Hindlimb muscle (tissue), 1 donor: ENCODE measurements at regions not wholly inside any gene's neighbourhood (a gene's known extent, or its start where the extent isn't known, plus 50 kb on each side); places are given as distances from the start of the nearest gene placed in this dataset.

Source experiments
- DNase-seq: peaks from one replicate; pipeline ENCODE4 v3.0.0-alpha.2; 2013

DNA sequence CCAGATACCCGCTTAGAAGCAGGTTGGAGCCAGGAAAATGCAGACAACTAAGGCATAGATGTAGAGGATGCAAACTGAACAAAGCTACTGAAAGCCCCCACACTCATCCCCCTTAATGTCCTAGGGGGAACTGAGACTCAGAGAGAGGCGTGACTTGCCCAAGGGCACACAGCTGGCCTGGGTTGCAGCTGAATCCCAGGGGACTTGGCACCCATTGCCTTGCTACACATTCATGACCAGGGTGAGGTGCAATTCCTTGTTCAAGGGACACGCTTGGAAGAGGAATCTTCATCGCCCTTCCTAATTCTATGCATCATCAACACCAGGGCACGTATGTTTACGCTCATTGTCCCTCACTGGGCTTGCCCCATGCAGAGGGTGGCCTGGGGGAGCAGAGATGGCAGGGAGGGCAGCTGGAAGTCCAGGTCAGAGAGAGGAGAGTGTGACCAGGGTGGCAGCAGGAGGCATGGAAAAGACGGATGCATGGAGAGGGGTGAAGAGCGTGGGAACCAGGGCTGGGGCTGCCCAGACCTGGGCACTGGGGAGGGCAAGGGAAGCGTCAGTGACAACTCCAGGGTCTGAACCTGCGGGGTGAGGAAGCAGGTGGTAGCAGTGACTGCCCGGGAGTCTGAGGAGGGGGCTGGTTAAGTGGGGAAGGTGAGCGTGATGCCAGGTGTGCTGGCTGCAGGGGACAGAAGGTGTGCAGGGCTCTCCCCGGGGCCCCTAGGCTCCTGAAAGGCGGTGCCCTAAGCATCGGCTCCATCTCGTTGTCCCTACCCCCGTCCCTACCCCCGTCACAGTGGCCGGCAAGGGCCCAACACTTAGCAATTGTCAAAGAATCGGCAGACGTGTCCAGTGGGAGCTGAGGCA, 267.1 kb upstream of the TNRC6C start:
- DNase-seq, result no peak

DNA sequence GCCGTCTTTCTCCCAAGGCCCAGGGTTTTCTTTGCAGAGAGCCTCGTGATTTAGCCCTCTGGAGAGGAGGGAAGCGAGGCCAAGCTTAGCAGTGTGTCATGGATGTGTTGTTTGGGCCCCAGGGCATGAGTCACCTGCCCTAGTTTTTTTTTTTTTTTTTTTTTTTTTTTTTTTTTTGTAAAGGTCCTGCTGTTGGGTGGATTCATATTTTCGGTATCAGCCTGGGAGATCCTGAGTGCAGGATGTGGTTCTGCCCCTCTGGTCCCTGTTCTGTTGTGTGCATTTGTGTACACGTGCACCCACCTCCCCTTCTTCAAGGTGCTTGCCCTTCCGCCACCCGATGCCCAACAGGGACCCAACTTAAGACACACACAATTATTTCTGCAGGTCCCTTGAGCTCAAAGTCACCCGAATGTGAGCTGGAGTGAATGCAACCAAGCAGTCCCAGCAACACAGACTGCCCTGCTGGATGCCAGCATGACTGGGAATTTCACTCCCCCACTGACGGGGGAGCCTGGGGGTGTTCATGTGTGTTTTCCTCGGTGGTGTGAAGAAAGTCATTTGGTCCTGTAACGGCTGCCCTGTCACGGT, 265.8 kb upstream of the TNRC6C start:
- DNase-seq, result no peak

DNA sequence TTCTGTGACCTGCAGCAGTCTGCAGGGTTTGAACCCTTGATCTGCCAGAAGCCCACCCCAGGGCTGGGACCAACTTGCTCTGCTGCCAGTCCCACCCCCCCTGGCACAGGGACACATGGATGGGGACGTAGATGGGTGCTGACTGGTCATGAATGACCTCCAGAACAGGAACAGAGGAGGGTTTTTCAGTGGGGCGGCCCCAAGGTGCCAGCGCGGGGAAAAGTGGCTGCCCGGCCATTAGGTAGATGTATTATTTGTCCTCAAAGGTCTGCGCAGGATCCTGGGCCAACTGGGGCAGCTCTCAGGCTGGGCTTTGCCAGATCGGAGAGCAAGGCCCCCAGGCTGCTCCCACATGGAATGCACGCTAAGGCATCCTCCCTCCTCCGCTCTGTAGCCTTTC, 265.2 kb upstream of the TNRC6C start:
- DNase-seq, result no peak

DNA sequence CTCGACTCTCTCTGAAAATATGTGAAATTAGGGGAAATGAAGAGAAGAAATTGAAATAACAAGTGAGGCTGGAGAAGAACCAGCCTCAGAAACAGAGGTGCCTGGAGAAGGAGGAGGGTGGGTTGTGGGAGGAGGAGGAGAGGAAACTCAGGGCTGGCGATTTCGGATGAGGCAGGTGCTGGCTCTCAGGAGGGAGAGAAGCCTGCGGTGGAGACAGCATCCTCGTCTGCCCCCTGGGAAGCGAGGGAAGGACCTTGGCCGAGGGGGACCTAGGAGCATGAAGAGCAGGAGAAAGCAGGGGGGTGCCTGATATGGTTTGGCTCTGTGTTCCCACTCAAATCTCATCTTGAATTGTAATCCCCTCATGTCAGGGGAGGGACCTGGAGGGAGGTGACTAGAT, 264.7 kb upstream of the TNRC6C start:
- DNase-seq, result no peak

DNA sequence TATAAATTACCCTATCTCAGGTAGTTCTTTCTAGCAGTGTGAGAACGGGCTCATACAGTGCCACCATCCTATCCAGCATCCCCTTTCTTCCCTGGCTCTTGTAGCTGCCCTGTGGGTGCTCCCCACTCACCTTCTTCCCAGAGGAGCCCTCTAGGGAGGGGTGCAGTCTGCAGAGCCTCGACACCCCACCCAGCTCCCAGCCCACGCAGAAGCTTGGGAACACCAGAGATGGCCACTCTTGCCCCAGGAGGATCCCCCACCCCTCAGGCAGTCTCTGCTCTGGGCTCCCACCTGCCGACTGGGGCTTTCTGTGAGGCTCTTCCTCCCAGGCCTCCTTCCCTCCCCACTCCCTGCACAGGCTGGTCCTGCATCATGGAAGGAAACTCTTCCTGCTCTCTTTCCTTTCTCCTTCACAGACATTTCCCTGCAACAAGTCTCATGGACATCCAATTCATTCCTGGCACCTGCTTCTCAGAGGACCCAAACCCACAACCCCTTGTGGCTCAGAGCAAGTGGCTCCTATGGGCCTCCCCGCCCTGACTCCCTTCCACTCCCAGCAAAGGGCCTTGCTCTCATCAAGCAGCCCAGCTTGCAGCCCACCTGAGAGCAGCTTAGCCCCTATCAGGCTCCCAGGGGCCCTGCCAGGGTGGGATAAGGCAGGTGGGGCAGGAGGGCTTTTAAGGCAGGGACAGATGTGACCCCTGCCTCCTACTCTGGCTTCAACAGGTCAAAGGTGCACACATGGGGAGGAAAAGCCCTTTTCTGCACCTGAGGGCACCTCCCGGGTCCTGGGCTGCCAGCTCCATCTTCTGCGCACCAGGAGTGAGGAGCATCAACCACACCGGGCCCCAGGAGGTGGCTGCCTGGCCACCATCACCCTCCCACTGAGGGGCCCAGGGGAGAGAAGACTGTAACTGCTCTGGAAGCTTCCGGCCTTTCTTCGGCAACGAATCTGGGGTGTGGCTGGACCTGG, 263.8 kb upstream of the TNRC6C start:
- DNase-seq, result no peak

DNA sequence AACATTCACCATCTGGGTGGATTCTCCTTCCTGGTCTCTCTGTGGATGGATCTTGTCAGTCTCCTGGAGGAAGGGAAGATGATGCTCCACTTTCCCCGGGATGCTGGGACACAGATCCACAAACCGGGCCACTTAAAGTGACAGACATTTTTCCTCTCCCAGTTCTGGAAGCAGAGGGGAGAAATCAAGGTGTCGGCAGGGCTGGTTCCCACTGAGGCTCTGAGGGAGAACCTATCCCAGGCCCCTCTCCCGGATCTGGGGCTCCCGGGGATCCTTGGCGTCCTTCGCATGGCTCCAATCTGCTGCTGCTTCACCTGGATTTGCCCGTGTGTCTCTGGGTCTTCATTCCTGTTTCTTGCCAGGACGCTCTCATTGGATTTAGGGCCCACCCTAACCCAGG, 263.1 kb upstream of the TNRC6C start:
- DNase-seq, result no peak

DNA sequence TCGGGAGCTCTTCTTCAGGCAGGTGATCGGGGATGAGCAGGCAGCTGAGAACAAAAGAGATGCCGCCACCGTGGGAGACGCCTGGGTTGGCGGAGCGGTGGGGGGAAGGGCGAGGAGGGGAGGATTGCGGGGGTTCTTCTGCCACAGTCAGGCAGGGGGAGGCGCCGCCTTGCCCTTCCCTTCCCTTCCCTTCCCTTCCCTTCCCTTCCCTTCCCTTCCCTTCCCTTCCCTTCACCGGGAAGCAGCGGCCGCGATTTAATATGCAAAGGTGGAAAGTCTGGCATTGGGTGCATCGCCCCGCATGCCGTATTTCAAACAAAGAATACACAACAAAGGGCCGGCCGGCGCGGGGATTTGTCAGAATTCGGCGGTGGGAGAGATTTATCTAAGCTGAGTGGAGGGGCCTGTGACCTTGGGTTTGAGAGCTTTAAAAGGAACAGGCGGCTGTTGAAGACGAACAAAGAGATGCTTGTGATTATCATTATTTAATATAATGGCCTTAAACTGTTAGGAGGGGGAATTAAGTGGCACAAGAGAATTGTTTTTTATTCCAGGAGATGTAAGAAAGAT, 262.3 kb upstream of the TNRC6C start:
- no peak for DNase-seq

DNA sequence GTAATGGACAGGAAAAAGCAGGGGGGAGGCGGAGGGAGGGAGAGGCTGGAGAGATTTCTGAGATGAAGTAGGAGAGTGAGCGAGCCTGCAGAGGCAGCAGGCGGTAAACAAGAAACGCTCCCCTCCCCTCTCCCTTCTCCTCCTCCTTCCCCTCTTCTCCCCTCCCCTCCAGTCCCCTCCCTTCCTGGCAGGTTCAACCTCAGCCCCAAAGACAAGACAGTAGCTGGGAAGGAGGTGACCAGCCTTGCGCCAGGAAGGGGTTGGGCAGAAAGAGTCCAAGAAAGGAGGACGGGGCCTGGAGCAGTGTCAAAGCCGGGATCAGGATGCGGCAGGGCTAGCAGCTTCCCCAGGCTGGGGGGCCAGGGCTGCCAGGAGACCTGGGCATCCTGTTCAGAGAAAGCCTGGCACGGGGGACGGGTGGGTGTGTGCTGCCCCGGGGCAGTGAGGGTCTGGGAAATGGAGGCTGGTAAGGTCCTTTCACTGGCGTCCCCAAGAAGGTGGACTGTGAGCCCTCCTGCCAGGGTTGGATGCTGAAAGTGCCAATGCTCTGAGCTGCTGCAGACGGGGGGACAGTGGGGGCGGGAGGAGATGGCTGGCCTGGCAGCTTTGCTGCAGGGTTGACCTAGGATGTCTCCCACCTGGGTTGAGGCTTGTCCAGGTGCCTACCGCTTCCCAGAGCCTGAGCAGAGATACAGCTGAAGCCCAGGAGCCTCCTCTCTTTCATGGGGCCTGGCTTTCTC, 261.6 kb upstream of the TNRC6C start:
- DNase-seq, result peak; percentile 49

DNA sequence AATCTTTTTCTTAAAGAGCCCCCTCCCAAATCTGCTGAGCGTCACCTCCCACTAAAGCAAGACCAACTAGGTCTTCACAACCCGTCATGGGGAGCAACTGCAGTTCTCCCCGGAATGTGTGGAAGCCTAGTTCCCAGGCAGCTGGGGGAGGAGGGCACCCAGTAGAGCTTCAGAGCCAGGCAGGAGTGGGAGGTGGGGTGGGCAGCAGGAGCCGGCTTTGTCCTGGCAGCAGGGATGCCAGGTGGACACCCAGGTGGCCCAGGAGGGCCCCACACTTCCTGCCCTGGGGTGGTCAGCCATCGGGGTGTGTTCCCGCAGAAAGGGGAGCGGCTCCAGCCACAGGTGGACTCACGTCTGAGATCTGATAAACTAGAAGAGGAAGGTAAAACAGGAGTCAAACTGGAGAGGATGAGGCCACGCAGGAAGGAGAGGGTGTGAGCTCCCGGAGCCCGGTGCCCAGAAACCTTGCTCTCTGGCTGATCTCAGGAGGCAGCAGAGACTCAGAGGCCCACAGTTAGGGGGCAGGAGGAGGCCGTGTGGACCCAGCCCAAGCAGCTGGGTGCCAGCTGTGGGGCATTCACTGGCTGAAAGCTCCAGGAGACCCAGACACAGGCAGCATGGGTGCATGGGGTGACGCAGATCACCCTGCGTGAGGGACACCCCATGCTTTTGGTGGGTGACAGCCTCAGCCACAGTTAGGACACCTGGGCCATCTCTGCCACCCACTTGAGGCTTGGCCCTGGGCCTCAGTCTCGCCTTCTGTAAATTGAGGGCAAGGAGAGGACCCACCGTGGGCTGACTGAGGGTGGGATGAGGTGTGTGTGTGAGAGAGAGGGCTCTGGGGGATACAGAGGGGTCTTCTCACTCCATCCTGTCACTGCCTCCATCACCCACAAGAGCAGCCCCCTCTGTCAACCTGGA, 260.8 kb upstream of the TNRC6C start:
- DNase-seq, result no peak

DNA sequence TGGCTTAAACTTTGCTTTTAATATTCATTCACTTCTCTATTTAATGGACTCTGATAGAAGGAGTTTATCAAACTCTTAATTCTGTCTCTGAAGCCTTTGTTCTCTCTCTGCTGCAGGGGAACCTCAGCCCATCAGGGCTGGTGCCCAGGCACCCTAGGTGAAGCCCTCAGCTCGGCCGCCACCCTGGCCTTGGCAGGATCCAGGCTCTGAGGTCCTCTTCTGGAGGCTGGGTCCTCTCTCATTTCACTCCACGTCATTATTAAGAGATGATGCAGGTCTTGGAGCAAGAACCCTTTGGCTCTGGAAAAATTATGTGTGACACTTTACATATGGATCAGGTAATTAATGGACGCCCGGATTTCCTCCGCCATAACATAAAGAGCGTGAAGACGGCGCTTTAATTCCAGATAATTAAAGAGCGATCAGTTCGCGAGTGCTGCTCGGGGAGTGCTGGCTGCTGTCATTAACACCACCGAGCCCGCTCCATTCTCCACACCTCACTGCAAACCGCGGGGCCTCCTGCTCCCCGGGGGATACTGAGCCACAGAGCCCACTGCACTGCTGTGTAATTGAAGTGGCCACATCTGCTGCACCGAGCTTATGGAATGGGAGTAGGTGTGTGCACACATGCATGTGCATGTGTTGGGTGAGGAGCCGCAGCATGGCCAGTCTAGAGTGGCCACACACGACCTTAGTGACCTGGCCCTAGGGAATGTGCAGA, 259.4 kb upstream of the TNRC6C start:
- DNase-seq, result no peak

DNA sequence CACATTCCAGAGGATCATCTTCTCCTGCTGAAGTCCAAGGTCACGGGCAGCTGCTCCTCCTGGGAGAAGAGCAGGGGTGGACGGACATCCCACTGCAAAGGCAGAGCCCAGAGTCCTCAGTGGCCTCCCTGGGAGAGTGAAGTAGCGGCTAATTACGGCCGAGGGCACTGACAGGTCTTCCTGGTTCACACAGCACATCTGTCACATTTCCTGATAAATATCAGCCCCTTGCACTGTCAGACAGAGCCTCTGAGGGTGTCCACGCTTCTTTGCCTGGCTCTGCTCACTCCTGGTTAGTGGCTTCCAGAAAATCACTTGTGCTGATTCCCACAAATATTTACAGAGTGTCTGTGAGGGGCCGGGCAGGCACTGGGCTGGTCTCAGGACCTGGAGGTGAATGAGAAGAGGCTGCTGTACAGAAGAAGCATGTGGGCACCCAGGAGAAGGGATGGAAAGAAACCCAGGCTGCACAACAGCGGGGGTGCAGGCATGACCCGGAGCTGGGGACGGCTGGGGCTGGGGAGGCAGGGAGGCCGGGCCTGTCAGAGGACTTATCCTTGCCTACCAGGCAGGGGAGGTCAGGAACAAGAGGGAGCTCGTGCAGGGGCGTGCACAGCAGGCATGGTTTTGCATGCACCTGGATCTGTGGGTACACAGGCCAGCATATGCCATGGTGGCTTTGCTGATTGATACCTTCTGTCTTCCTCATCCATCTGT, 258.2 kb upstream of the TNRC6C start:
- no peak for DNase-seq

DNA sequence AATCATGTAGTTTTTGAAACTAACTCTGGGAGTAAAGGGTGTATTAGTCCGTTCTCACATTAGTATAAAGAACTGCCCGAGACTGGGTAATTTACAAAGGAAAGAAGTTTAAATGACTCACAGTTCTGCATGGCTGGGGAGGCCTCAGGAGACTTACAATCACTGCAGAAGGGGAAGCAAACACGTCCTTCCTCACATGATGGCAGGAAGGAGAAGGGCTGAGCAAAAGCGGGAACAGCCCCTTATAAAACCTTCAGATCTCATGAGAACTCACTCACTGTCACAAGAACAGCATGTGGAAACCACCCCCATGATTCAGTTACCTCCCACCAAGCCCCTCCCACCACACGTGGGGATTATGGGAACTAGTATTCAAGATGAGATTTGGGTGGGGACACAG, 256.5 kb upstream of the TNRC6C start:
- no peak for DNase-seq

DNA sequence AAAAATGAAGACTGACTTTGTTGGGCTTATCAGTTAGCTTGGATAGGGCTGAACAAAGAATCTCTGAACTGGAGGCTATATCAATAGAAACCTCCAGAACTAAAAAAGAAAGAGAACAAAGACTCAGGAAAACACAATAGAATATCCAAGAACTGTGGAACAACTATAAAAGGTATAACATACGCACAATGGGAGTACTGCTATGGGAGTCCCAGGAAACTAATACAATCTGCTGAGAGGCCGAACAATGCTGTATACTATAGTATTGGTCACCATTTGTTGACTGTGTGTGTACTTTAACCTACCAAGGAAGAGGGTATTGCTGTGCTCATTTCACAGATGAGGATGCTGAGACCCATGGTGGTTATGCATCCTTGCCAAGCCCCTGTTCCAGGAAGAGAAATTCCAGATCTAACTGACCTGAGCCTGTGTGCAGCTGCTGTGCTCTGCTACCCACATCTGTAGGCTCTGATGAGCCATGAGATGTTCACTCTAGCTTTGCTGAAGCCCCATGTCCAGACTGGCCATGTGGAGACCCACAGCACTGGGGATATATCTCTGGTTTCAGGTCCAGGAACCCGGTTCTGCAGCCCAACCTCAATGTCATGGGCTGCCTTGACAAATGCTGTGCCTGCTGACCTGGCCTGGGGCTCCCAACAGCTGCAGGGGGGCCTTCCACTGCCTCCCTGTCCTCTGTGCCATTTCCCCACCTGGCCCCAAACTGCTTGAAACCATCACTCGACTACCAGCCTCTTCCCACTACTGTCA, 254.3 kb upstream of the TNRC6C start:
- DNase-seq, result no peak

DNA sequence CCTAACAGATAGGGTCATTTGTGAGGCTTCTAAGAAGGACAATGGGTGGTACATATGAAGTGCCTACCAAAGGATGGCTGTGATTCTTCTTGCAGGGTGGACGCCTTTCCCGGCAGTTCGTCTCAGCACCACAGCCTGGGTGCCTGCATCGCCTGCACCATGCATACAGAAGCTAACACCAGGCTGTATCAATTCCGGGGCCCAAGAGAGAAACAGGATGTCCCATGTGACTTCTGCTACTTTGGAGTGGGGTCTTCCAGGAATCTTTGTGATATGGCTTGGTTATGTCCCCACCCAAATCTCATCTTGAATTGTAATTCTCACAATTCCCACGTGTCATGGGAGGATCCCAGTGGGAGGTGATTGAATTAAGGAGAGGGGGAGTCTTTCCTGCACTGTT, 251.6 kb upstream of the TNRC6C start:
- DNase-seq, result no peak

DNA sequence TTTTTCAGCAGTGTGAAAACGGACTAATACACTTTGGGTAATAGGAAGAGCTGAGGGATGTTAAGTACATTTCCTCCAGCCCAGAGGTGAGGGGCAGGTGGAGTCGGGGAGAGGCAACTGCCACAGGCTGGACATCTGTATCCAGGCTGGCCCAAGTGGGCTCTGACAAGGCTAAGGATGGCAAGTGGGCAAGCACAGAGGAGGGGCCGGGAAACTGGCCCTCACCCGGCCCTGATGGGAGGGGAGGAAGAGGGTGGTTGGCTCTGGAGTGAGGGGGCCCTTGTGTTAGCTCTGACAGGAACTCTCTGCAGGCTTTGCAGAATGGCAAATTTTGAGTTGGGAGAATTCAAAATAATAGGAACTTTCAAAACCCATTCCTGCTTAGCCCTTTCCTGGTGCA, 251.0 kb upstream of the TNRC6C start:
- no peak for DNase-seq

DNA sequence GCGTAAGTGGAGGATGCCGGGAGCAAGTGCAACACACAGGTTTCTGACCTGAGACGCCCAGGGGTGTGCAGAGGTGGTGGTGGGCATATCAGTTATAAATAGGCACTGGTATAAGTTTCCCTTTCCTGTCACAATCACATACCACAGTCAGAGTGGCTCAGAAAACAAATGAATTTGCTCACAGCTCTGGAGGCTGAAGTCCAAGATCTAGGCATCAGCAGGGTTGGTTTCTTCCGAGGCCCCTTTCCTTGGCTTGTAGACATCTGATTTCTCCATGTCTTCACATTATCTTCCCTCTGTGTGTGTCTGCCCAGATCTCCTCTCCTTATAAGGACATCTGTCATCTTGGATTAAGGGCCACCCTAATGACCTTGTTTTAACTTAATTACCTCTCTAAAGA, 250.5 kb upstream of the TNRC6C start:
- no peak for DNase-seq

DNA sequence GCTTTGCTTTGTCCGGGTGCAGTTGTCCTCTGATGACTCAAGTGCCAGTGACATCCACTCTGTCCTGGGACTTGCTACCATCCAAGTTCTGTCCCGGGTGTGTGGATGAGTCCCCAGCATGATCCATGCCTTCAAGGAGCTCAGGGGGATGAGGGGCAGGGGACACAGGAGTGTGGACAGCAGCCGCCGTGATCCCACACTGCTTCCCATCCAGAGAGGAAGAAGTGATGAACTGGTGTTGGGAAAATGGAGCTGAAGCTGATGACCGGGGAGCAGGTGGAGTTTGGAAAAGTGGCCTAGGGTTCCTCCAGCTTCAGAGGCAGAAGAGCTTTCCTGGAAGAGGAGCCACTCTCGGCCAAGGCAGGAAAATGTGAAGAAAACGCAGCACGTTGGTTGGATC, 249.6 kb upstream of the TNRC6C start:
- no peak for DNase-seq

DNA sequence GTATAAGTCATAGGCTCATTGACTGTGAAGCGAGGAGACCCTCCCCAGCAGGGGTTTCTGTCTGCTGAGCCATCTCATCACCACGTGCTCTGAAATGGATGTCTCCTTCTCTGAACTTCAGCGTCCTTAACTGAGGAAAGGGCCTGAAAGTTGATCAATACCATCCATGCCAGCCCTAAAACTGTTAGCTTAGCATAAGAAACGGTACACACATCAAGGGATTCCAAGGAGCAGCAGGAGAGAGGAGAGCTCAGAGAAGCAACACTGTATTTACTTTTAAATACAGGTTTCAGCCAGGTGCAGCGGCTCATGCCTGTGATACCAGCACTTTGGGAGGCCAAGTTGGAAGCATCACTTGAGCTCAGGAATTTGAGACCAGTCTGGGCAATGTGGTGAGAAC, 248.9 kb upstream of the TNRC6C start:
- no peak for DNase-seq

DNA sequence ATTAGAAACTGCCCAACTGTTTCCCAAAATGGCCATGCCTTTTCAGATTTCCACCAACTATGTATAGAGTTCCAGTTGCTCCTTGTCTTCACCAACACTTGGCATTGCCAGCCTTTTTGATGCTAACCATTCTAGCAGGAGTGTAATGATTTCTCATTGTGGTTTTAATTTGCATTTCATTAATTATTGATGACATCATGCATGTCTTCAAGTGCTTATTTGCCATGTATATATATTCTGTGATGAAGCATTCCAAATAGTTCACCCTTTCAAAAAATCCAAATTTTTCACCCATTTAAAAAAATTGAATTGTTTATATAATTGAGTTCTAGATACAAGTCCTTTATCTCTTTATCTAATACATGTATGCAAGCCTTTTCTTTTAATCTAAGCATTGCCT, 245.9 kb upstream of the TNRC6C start:
- no peak for DNase-seq
